Left renal pelvis (tissue), 4 donors: ENCODE measurements at regions not wholly inside any gene's neighbourhood (a gene's known extent, or its start where the extent isn't known, plus 50 kb on each side); places are given as distances from the start of the nearest gene placed in this dataset.

Source experiments
- DNase-seq, 4 donors: peaks; one replicate each; pipeline ENCODE4 v3.0.0-alpha.2; 2013; ENCODE audit warnings: low read depth in 4 of 4, low spot score in 3 of 4

GRCh38 chr10:4691301-4691700 is 134.7 kb upstream of the AKR1E2 start:
- no peak for DNase-seq

- DNase-seq = no peak
Measured at GRCh38 chr10:4688601-4689000, 137.4 kb upstream of the AKR1E2 start.

- DNase-seq = no peak
Measured at GRCh38 chr10:4688168-4688567, 137.8 kb upstream of the AKR1E2 start.

GRCh38 chr10:4687397-4687796 is 138.6 kb upstream of the AKR1E2 start:
- DNase-seq = no peak

GRCh38 chr10:4686644-4686996 is 139.4 kb upstream of the AKR1E2 start:
- no peak for DNase-seq

GRCh38 chr10:4685904-4686643 is 139.9 kb upstream of the AKR1E2 start:
- no peak for DNase-seq

GRCh38 chr10:4685491-4685890 is 140.5 kb upstream of the AKR1E2 start:
- DNase-seq = no peak

- no peak for DNase-seq
Measured at GRCh38 chr10:4684434-4684833, 141.6 kb upstream of the AKR1E2 start.

GRCh38 chr10:4683838-4684237 is 142.2 kb upstream of the AKR1E2 start:
- no peak for DNase-seq

- DNase-seq = no peak
Measured at GRCh38 chr10:4683137-4683536, 142.9 kb upstream of the AKR1E2 start.

GRCh38 chr10:4678951-4679671 is 146.9 kb upstream of the AKR1E2 start:
- DNase-seq = no peak

- no peak for DNase-seq
Measured at GRCh38 chr10:4678023-4678950, 147.7 kb upstream of the AKR1E2 start.

- no peak for DNase-seq
Measured at GRCh38 chr10:4677296-4678021, 148.5 kb upstream of the AKR1E2 start.

- DNase-seq = no peak
Measured at GRCh38 chr10:4676566-4676965, 149.4 kb upstream of the AKR1E2 start.

GRCh38 chr10:4675808-4676207 is 150.2 kb upstream of the AKR1E2 start:
- DNase-seq = no peak

- no peak for DNase-seq
Measured at GRCh38 chr10:4673279-4674040, 152.5 kb upstream of the AKR1E2 start.

GRCh38 chr10:4672201-4672600 is 153.8 kb upstream of the AKR1E2 start:
- DNase-seq = no peak

- no peak for DNase-seq
Measured at GRCh38 chr10:4671451-4672145, 154.4 kb upstream of the AKR1E2 start.

GRCh38 chr10:4670737-4671136 is 155.3 kb upstream of the AKR1E2 start:
- DNase-seq = no peak
